Gastroesophageal sphincter (tissue), 4 donors: ENCODE measurements at regions not wholly inside any gene's neighbourhood (a gene's known extent, or its start where the extent isn't known, plus 50 kb on each side); places are given as distances from the start of the nearest gene placed in this dataset.

Experiments
- ATAC-seq: fragments of 150-250 bp; one replicate; pipeline ENCODE4 v1.9.1; 2016; ENCODE audit warnings: mild to moderate bottlenecking, moderate library complexity
- H3K27ac ChIP-seq, 4 donors: fragments of 200-600 bp; sonication (generic) in 3 of 4; 1 replicate in 3 of 4; 2 replicates in 1 of 4; pipeline ENCODE4 v1.5.1; 2016 to 2019
- H3K27me3 ChIP-seq: fragments of 200-600 bp; sonication (generic); one replicate; pipeline ENCODE4 v1.5.1; 2019
- H3K36me3 ChIP-seq, 2 donors: fragments of 200-600 bp; sonication (generic); one replicate each; pipeline ENCODE4 v1.5.1; 2019; ENCODE audit warnings: control low read depth in 1 of 2
- H3K4me1 ChIP-seq, 3 donors: fragments of 200-600 bp; sonication (generic); 1 replicate in 2 of 3; 2 replicates in 1 of 3; pipeline ENCODE4 v1.5.1; 2016 to 2019; ENCODE audit warnings: control low read depth in 2 of 3
- H3K4me3 ChIP-seq, 2 donors: fragments of 200-600 bp; sonication (generic); one replicate each; pipeline ENCODE4 v1.5.1; 2019; ENCODE audit warnings: mild to moderate bottlenecking in 1 of 2, moderate library complexity in 1 of 2
- H3K9me3 ChIP-seq, 3 donors: fragments of 200-600 bp; sonication (generic); one replicate each; pipeline ENCODE4 v1.5.1; 2017 to 2019; ENCODE audit warnings: control low read depth in 2 of 3
- CTCF ChIP-seq, 4 experiments: fragments of 200-600 bp in 2 of 4; fragments of 450-650 bp in 2 of 4; sonication (generic) in 1 of 4; IDR thresholded peaks; one replicate each; pipeline ENCODE4 v1.5.1; 2017 to 2019; ENCODE audit warnings: antibody characterized with exemption in 4 of 4, mild to moderate bottlenecking in 2 of 4, moderate library complexity in 2 of 4
- EP300 ChIP-seq: sonication (generic); formaldehyde crosslinking; IDR thresholded peaks from one replicate; pipeline ENCODE4 v1.6.1; 2017; ENCODE audit warnings: antibody characterized with exemption, mild to moderate bottlenecking
- POLR2A ChIP-seq, 2 donors: fragments of 450-650 bp; IDR thresholded peaks; one replicate each; pipeline ENCODE4 v1.6.1; 2017; ENCODE audit warnings: antibody characterized with exemption in 2 of 2, mild to moderate bottlenecking in 2 of 2, moderate library complexity in 1 of 2
- POLR2AphosphoS5 ChIP-seq: sonication (generic); formaldehyde crosslinking; IDR thresholded peaks from one replicate; pipeline ENCODE4 v1.6.1; 2017; ENCODE audit warnings: antibody characterized with exemption
- WGBS, 2 donors: methylation state at CpG; one replicate each; pipeline ENCODE4 v1.1.5; 2018; ENCODE audit warnings: low coverage in 1 of 2; 5-methylcytosine and 5-hydroxymethylcytosine counted together

- H3K36me3 ChIP-seq: no peaks in the 10 kb centered on the region
- H3K4me3 ChIP-seq: no peak overlapping the region
- ATAC-seq: no peak
- TF ChIP-seq CTCF (IDR thresholded peaks at IDR 0.05) (no peak), POLR2A (IDR thresholded peaks at IDR 0.05) (no peak), POLR2AphosphoS5 (no peak), EP300 (no peak)
- no peak overlapping the region for H3K27ac ChIP-seq
- H3K4me1 ChIP-seq: no peaks in the 10 kb centered on the region
- H3K9me3 ChIP-seq: no peaks in the 10 kb centered on the region
- H3K27me3 ChIP-seq: no peaks in the 10 kb centered on the region
These were observed 245.6 kb upstream of the PEX5L start for GRCh38 chr3:180282386-180282785.

- WGBS, 2 donors: 78% methylated on average over 2 of the region's 3 CpGs; no CpG with 5 or more reads in 1 of the 2 donors
These were observed 246.5 kb upstream of the PEX5L start for GRCh38 chr3:180283251-180283650.

GRCh38 chr3:180284331-180285110, 247.8 kb upstream of the PEX5L start:
- Histone ChIP-seq H3K4me3 (no peak overlapping the region), H3K36me3 (no peaks in the 10 kb centered on the region), H3K27me3 (no peaks in the 10 kb centered on the region), H3K27ac (no peak overlapping the region), H3K4me1 (no peaks in the 10 kb centered on the region), H3K9me3 (no peaks in the 10 kb centered on the region)
- TF ChIP-seq EP300 (no peak), CTCF (IDR thresholded peaks at IDR 0.05) (no peak), POLR2A (IDR thresholded peaks at IDR 0.05) (no peak), POLR2AphosphoS5 (no peak)
- ATAC-seq: peak; percentile 28
- WGBS, 2 donors: 60 to 78% methylated on average over 1 to 2 of the region's 2 CpGs

More at GRCh38 chr3:180283251-180283650, 246.5 kb upstream of the PEX5L start:
- TF ChIP-seq EP300 (no peak), CTCF (IDR thresholded peaks at IDR 0.05) (no peak), POLR2A (IDR thresholded peaks at IDR 0.05) (no peak), POLR2AphosphoS5 (no peak)
- Histone ChIP-seq H3K27ac (no peak overlapping the region), H3K27me3 (no peaks in the 10 kb centered on the region), H3K9me3 (no peaks in the 10 kb centered on the region), H3K36me3 (no peaks in the 10 kb centered on the region), H3K4me3 (no peak overlapping the region), H3K4me1 (no peaks in the 10 kb centered on the region)
- ATAC-seq: no peak

- H3K27ac ChIP-seq: no peak overlapping the region
- no peaks in the 10 kb centered on the region for H3K9me3 ChIP-seq
- no peak for TF ChIP-seq POLR2AphosphoS5
- no peak for TF ChIP-seq CTCF (IDR thresholded peaks at IDR 0.05)
- TF ChIP-seq POLR2A (IDR thresholded peaks at IDR 0.05): no peak
- no peak for TF ChIP-seq EP300
- H3K4me1 ChIP-seq: no peaks in the 10 kb centered on the region
- no peaks in the 10 kb centered on the region for H3K36me3 ChIP-seq
- H3K27me3 ChIP-seq: no peaks in the 10 kb centered on the region
- no peak for ATAC-seq
- no peak overlapping the region for H3K4me3 ChIP-seq
These were observed 251.0 kb upstream of the PEX5L start for GRCh38 chr3:180287703-180288102.

- Histone ChIP-seq H3K4me1 (no peaks in the 10 kb centered on the region), H3K36me3 (no peaks in the 10 kb centered on the region), H3K27me3 (no peaks in the 10 kb centered on the region), H3K9me3 (no peaks in the 10 kb centered on the region), H3K4me3 (no peak overlapping the region), H3K27ac (no peak overlapping the region)
- no peak for ATAC-seq
- 72 to 88% methylated on average over 2 of the region's 2 CpGs for WGBS, 2 donors
- no peak for TF ChIP-seq POLR2AphosphoS5
- TF ChIP-seq CTCF (IDR thresholded peaks at IDR 0.05): no peak
- TF ChIP-seq EP300: no peak
These were observed 252.1 kb upstream of the PEX5L start for GRCh38 chr3:180288816-180289215.
